H1 (cell line): ENCODE measurements at regions not wholly inside any gene's neighbourhood (a gene's known extent, or its start where the extent isn't known, plus 50 kb on each side); places are given as distances from the start of the nearest gene placed in this dataset.
A peak's percentile ranks its signal among the peaks of the same experiment; 100 is the strongest.

Source experiments
- CTCF ChIA-PET: fragments of 300-600 bp; sonication (Branson Sonifier 250); formaldehyde crosslinking; loops from one replicate; lab custom pipeline; 2021; ENCODE audit not compliant: partially characterized antibody; lab: Charles Lee
- POLR2A ChIA-PET: fragments of 300-600 bp; sonication (Branson Sonifier 250); formaldehyde crosslinking; loops from one replicate; lab custom pipeline; 2021; ENCODE audit warnings: inconsistent platforms; ENCODE audit not compliant: partially characterized antibody; lab: Charles Lee
- DNase-seq, 2 experiments: peaks; one replicate each; pipeline versions ENCODE4 v3.0.0 to v3.0.0-alpha.2; 2010 to 2022; ENCODE audit warnings: low spot score in 2 of 2, low read depth in 1 of 2, mixed read lengths in 1 of 2
- FAIRE-seq: peaks from 2 replicates; lab custom pipeline; 2011; peaks lifted over from hg19 to GRCh38; lab: Jason Lieb, UNC
- H2AFZ ChIP-seq: 2 replicates; pipeline ENCODE4 v1.8.1; 2012; ENCODE audit warnings: low read length, inconsistent platforms
- H2AK5ac ChIP-seq: 2 replicates; pipeline ENCODE4 v1.6.1; 2013; ENCODE audit warnings: low read depth, low read length
- H2BK120ac ChIP-seq: replicated peaks from 2 replicates; pipeline ENCODE3; 2013; ENCODE audit warnings: low read depth, low read length, inconsistent platforms
- H2BK12ac ChIP-seq: 2 replicates; pipeline ENCODE4 v1.6.1; 2013; ENCODE audit warnings: low read depth, low read length
- H2BK15ac ChIP-seq: 2 replicates; pipeline ENCODE4 v1.6.1; 2013; ENCODE audit warnings: low read length
- H2BK20ac ChIP-seq: 2 replicates; pipeline ENCODE4 v1.6.1; 2013; ENCODE audit warnings: low read length
- H2BK5ac ChIP-seq: 2 replicates; pipeline ENCODE4 v1.6.1; 2013; ENCODE audit warnings: low read depth, low read length
- H3K14ac ChIP-seq: 2 replicates; pipeline ENCODE4 v1.6.1; 2013; ENCODE audit warnings: inconsistent platforms; ENCODE audit not compliant: insufficient read length
- H3K18ac ChIP-seq: 2 replicates; pipeline ENCODE4 v1.6.1; 2013; ENCODE audit warnings: low read length; ENCODE audit errors: extremely low read depth
- H3K23ac ChIP-seq: 2 replicates; pipeline ENCODE4 v1.6.1; 2013; ENCODE audit warnings: inconsistent platforms; ENCODE audit not compliant: insufficient read length
- H3K23me2 ChIP-seq: 2 replicates; pipeline ENCODE4 v1.6.1; 2013; ENCODE audit warnings: low read depth, low read length
- H3K27ac ChIP-seq: 2 replicates; pipeline ENCODE4 v1.6.1; 2011; ENCODE audit warnings: low read depth, low read length, inconsistent platforms
- H3K27me3 ChIP-seq, 4 experiments: replicated peaks in 1 of 4; 1 replicate in 1 of 4; 2 replicates in 3 of 4; pipeline versions ENCODE4 v1.6.1 to v1.8.1; 2011 to 2013; ENCODE audit warnings: low read length in 3 of 4, mild to moderate bottlenecking in 3 of 4, inconsistent platforms in 2 of 4, mixed read lengths in 2 of 4, moderate library complexity in 1 of 4; ENCODE audit not compliant: control insufficient read depth in 3 of 4, insufficient read depth in 3 of 4; ENCODE audit errors: extremely low read depth in 1 of 4
- H3K36me3 ChIP-seq, 4 experiments: 2 replicates each; pipeline versions ENCODE4 v1.6.1 to v1.8.1; 2011 to 2013; ENCODE audit warnings: mild to moderate bottlenecking in 4 of 4, low read length in 3 of 4, moderate library complexity in 2 of 4, control low read depth in 1 of 4, inconsistent platforms in 1 of 4; ENCODE audit not compliant: insufficient read depth in 4 of 4, control insufficient read depth in 2 of 4
- H3K4ac ChIP-seq: replicated peaks from 2 replicates; pipeline ENCODE3; 2013; ENCODE audit warnings: low read length, low read depth, mixed read lengths, inconsistent platforms; ENCODE audit not compliant: insufficient read length
- H3K4me1 ChIP-seq, 4 experiments: replicated peaks in 1 of 4; 1 replicate in 1 of 4; 2 replicates in 3 of 4; pipeline versions ENCODE4 v1.6.1 to v1.8.1; 2011 to 2013; ENCODE audit warnings: low read length in 3 of 4, inconsistent platforms in 2 of 4, mixed read lengths in 1 of 4; ENCODE audit not compliant: insufficient read depth in 4 of 4, control insufficient read depth in 3 of 4
- H3K4me2 ChIP-seq, 2 experiments: 2 replicates each; pipeline versions ENCODE4 v1.6.1 to v1.8.1; 2011 to 2013; ENCODE audit warnings: low read depth in 2 of 2, low read length in 2 of 2, control low read depth in 1 of 2, inconsistent platforms in 1 of 2, mild to moderate bottlenecking in 1 of 2; ENCODE audit not compliant: insufficient read depth in 1 of 2
- H3K4me3 ChIP-seq, 4 experiments: fragments of 200-600, 300-600 bp in 1 of 4; sonication (generic), shearing (Covaris generic), sonication (Bioruptor Twin) in 1 of 4; 2 replicates each; pipeline versions ENCODE4 v1.5.1 to v1.8.1; 2011 to 2016; ENCODE audit warnings: low read length in 4 of 4, low read depth in 3 of 4, control low read depth in 2 of 4, inconsistent platforms in 2 of 4, mild to moderate bottlenecking in 2 of 4, mixed read lengths in 1 of 4, moderate library complexity in 1 of 4; ENCODE audit not compliant: insufficient read depth in 2 of 4; ENCODE audit errors: extremely low read depth in 1 of 4
- H3K56ac ChIP-seq: replicated peaks from 2 replicates; pipeline ENCODE3; 2013; ENCODE audit warnings: low read depth, mild to moderate bottlenecking, mixed read lengths, low read length, inconsistent platforms; ENCODE audit not compliant: insufficient read length
- H3K79me1 ChIP-seq: 2 replicates; pipeline ENCODE4 v1.6.1; 2013; ENCODE audit warnings: low read depth, low read length, control low read depth
- H3K79me2 ChIP-seq, 2 experiments: 2 replicates each; pipeline versions ENCODE4 v1.6.1 to v1.8.1; 2012 to 2013; ENCODE audit warnings: low read length in 2 of 2, mild to moderate bottlenecking in 2 of 2, inconsistent platforms in 1 of 2; ENCODE audit not compliant: insufficient read depth in 2 of 2, control insufficient read depth in 1 of 2
- H3K9ac ChIP-seq, 4 experiments: replicated peaks in 1 of 4; 1 replicate in 1 of 4; 2 replicates in 3 of 4; pipeline versions ENCODE4 v1.6.1 to v1.8.1; 2011 to 2013; ENCODE audit warnings: low read depth in 3 of 4, low read length in 3 of 4, control low read depth in 2 of 4, mild to moderate bottlenecking in 2 of 4, moderate library complexity in 2 of 4, inconsistent platforms in 1 of 4; ENCODE audit errors: extremely low read depth in 1 of 4
- H3K9me3 ChIP-seq, 2 experiments: 2 replicates each; pipeline versions ENCODE4 v1.6.1 to v1.8.1; 2012 to 2013; ENCODE audit warnings: mild to moderate bottlenecking in 2 of 2, moderate library complexity in 2 of 2, control low read depth in 1 of 2, inconsistent platforms in 1 of 2, low read depth in 1 of 2, low read length in 1 of 2, mixed read lengths in 1 of 2; ENCODE audit not compliant: insufficient read depth in 2 of 2
- H4K20me1 ChIP-seq, 2 experiments: replicated peaks in 1 of 2; 2 replicates each; pipeline versions ENCODE3 to v1.8.1; 2011 to 2013; ENCODE audit warnings: inconsistent platforms in 2 of 2, low read length in 2 of 2, mild to moderate bottlenecking in 1 of 2; ENCODE audit not compliant: insufficient read depth in 2 of 2, control insufficient read depth in 1 of 2
- H4K5ac ChIP-seq: 2 replicates; pipeline ENCODE4 v1.6.1; 2013; ENCODE audit warnings: low read length, low read depth, mixed read lengths, inconsistent platforms; ENCODE audit not compliant: insufficient read length
- H4K8ac ChIP-seq: 2 replicates; pipeline ENCODE4 v1.8.0; 2013; ENCODE audit warnings: mild to moderate bottlenecking, moderate library complexity, low read length, inconsistent platforms; ENCODE audit not compliant: insufficient read depth; ENCODE audit errors: extremely low read depth
- H4K91ac ChIP-seq: replicated peaks from 2 replicates; pipeline ENCODE3; 2013; ENCODE audit warnings: low read length, mixed read lengths, inconsistent platforms; ENCODE audit not compliant: insufficient read length
- CBX8 ChIP-seq: fragments of 300-800, 300-1000 bp; sonication (generic); IDR thresholded peaks from 2 replicates; pipeline ENCODE4 v1.7.1; 2016; ENCODE audit warnings: low read depth, low read length, borderline replicate concordance
- CHD2 ChIP-seq: IDR thresholded peaks from 2 replicates; pipeline ENCODE4 v1.6.1; 2012; ENCODE audit warnings: low read length, improper control_type of control experiment
- CTCF ChIP-seq, 3 experiments: IDR thresholded peaks; 1 replicate in 2 of 3; 2 replicates in 1 of 3; pipeline versions ENCODE4 v1.5.1 to v1.6.1; 2011; ENCODE audit warnings: low read length in 3 of 3, mild to moderate bottlenecking in 3 of 3, inconsistent platforms in 2 of 3, low read depth in 1 of 3, moderate library complexity in 1 of 3; ENCODE audit not compliant: insufficient read depth in 1 of 3; ENCODE audit errors: control extremely low read depth in 1 of 3
- E2F6 ChIP-seq: IDR thresholded peaks from 2 replicates; pipeline ENCODE4 v1.6.1; 2012; ENCODE audit warnings: inconsistent platforms
- NRF1 ChIP-seq: IDR thresholded peaks from 2 replicates; pipeline ENCODE4 v1.6.1; 2011; ENCODE audit warnings: mild to moderate bottlenecking, low read depth, low read length, improper control_type of control experiment
- PHF8 ChIP-seq: fragments of 200-600 bp; sonication (generic); conservative IDR thresholded peaks from 2 replicates; pipeline ENCODE4 v1.7.1; 2012; ENCODE audit warnings: low read depth, mild to moderate bottlenecking, inconsistent platforms, low read length, moderate library complexity
- RNF2 ChIP-seq: fragments of 200-900, 300-1000 bp; sonication (generic); IDR thresholded peaks from 2 replicates; pipeline ENCODE4 v1.7.1; 2016; ENCODE audit warnings: borderline replicate concordance, low read depth, mild to moderate bottlenecking, antibody characterized with exemption, low read length; ENCODE audit not compliant: poor library complexity, severe bottlenecking; ENCODE audit errors: missing control alignments
- RXRA ChIP-seq: IDR thresholded peaks from 2 replicates; pipeline ENCODE4 v1.6.1; 2011; ENCODE audit warnings: low read depth, mild to moderate bottlenecking, low read length, moderate library complexity; ENCODE audit not compliant: insufficient read depth
- SAP30 ChIP-seq: fragments of 300-600 bp; sonication (generic); IDR thresholded peaks from 2 replicates; pipeline ENCODE4 v1.7.1; 2012; ENCODE audit warnings: low read length, moderate library complexity, mild to moderate bottlenecking, inconsistent platforms; ENCODE audit not compliant: insufficient read depth, insufficient replicate concordance
- SIRT6 ChIP-seq: IDR thresholded peaks from one replicate; pipeline ENCODE4 v1.7.1; 2012; ENCODE audit warnings: low read length, inconsistent platforms
- WGBS, 2 experiments: shearing (Covaris generic) in 1 of 2; methylation state at CpG; one replicate each; pipeline versions ENCODE4 v1.1.6 to v1.1.7; 2013 to 2015; ENCODE audit warnings: low lambda C conversion rate in 2 of 2, mixed read lengths in 2 of 2, inconsistent platforms in 1 of 2, low coverage in 1 of 2, missing lambda C conversion rate in 1 of 2; ENCODE audit not compliant: insufficient replicate concordance in 2 of 2, insufficient coverage in 1 of 2, insufficient read length in 1 of 2; ENCODE audit errors: extremely low coverage in 1 of 2, missing lambda C conversion rate in 1 of 2; 5-methylcytosine and 5-hydroxymethylcytosine counted together

- peaks cover 5 to 12% (median 6%) of the 10 kb centered on the region in 4 experiments; a peak in 5 of 7 replicates for H3K4me1 ChIP-seq
- no peak overlapping the region for H4K5ac ChIP-seq
- H4K8ac ChIP-seq: no peak overlapping the region
- H2BK120ac ChIP-seq: no peak overlapping the region
- no peak overlapping the region for H3K4me3 ChIP-seq
- no peaks in the 10 kb centered on the region for H3K79me2 ChIP-seq
- H3K9ac ChIP-seq: no peak overlapping the region
- H2BK20ac ChIP-seq: 0 out of 2 replicates have a peak overlapping the region, but pooled peaks have one; percentile 28
- H3K23ac ChIP-seq: no peak overlapping the region
- WGBS, 2 experiments: 83% methylated on average over 1 of the region's 1 CpG; no CpG with 5 or more reads in 1 of the 2 experiments
- H2AFZ ChIP-seq: no peak overlapping the region
- peaks cover 2 to 4% of the 10 kb centered on the region in 2 experiments; a peak in 1 of 4 replicates for H3K9me3 ChIP-seq
- H3K36me3 ChIP-seq: no peaks in the 10 kb centered on the region; a peak in 1 of 8 replicates
- no peak overlapping the region for H4K91ac ChIP-seq
- CTCF ChIA-PET: no interaction called here
- H3K14ac ChIP-seq: no peak overlapping the region
- FAIRE-seq (no peak), DNase-seq (no peak)
- H3K4me2 ChIP-seq: no peak overlapping the region
- H3K27me3 ChIP-seq: no peaks in the 10 kb centered on the region
- no peak overlapping the region for H3K4ac ChIP-seq
- H2BK5ac ChIP-seq: no peak overlapping the region
- H3K79me1 ChIP-seq: no peaks in the 10 kb centered on the region
- POLR2A ChIA-PET: no interaction called here
- H3K18ac ChIP-seq: no peak overlapping the region
- no peaks in the 10 kb centered on the region for H3K23me2 ChIP-seq
- H3K56ac ChIP-seq: no peak overlapping the region
- no peak overlapping the region for H2BK12ac ChIP-seq
- no peaks in the 10 kb centered on the region for H4K20me1 ChIP-seq
- no peak overlapping the region for H2BK15ac ChIP-seq
- H3K27ac ChIP-seq: no peak overlapping the region
- H2AK5ac ChIP-seq: no peak overlapping the region
- no peak for TF ChIP-seq RXRA
- TF ChIP-seq PHF8: no peak
- TF ChIP-seq E2F6: no peak
- no peak for TF ChIP-seq SAP30
- no peak for TF ChIP-seq CHD2
- TF ChIP-seq NRF1: no peak
- no peak for TF ChIP-seq CBX8
- no peak for TF ChIP-seq RNF2
- no peak for TF ChIP-seq SIRT6
- TF ChIP-seq CTCF (IDR thresholded peaks at IDR 0.05; ENCODE audit: control extremely low read depth in 1 of 3, insufficient read depth in 1 of 3, low read depth in 1 of 3, low read length in 3 of 3): no peak
Measured at GRCh38 chr2:220946552-220946951, 625.6 kb downstream of the EPHA4 start.
